ENCODE measurements at regions not wholly inside any gene's neighbourhood (a gene's known extent, or its start where the extent isn't known, plus 50 kb on each side); places are given as distances from the start of the nearest gene placed in this dataset.

- CTCF ChIA-PET (ENCODE audit: partially characterized antibody): no interaction called here
- Histone ChIP-seq H3K9me3 (ENCODE audit: control insufficient read depth in 1 of 2, low read length in 2 of 2) (peaks cover 0 to 3% of the 10 kb centered on the region in 2 donors), H3K36me3 (ENCODE audit: insufficient read depth, low read length) (no peaks in the 10 kb centered on the region), H3K27me3 (ENCODE audit: insufficient read depth, low read length) (no peaks in the 10 kb centered on the region), H3K4me3 (ENCODE audit: low read length in 2 of 2) (no peak overlapping the region), H3K4me1 (ENCODE audit: insufficient read depth, low read length) (no peaks in the 10 kb centered on the region), H3K27ac (ENCODE audit: low read depth, low read length) (no peak overlapping the region)
- Mint-ChIP-seq H3K9me3 (peaks cover 0 to 6% (median 1%) of the 10 kb centered on the region in 8 donors), H3K27ac (no peak overlapping the region), H3K4me3 (no peak overlapping the region), H3K4me1 (no peaks in the 10 kb centered on the region), H3K27me3 (no peaks in the 10 kb centered on the region), H3K36me3 (no peaks in the 10 kb centered on the region)
- POLR2A ChIA-PET (ENCODE audit: partially characterized antibody): no interaction called here
- intact Hi-C loops (cut with micrococcal nuclease): no loop called here
- DNase-seq: no peak
Observed at GRCh38 chr6:94133106-94133505, 713.7 kb upstream of the EPHA7 start.

GRCh38 chr6:94131271-94131670 is 711.9 kb upstream of the EPHA7 start:
- ChIA-PET POLR2A (ENCODE audit: partially characterized antibody) (no interaction called here), CTCF (ENCODE audit: partially characterized antibody) (no interaction called here)
- Histone ChIP-seq H3K4me3 (ENCODE audit: low read length in 2 of 2) (no peak overlapping the region), H3K27me3 (ENCODE audit: insufficient read depth, low read length) (no peaks in the 10 kb centered on the region), H3K36me3 (ENCODE audit: insufficient read depth, low read length) (no peaks in the 10 kb centered on the region), H3K9me3 (ENCODE audit: control insufficient read depth in 1 of 2, low read length in 2 of 2) (no peaks in the 10 kb centered on the region), H3K27ac (ENCODE audit: low read depth, low read length) (no peak overlapping the region), H3K4me1 (ENCODE audit: insufficient read depth, low read length) (no peaks in the 10 kb centered on the region)
- no peaks in the 10 kb centered on the region for H3K36me3 Mint-ChIP-seq
- H3K4me1 Mint-ChIP-seq: no peaks in the 10 kb centered on the region
- peaks cover 0 to 4% (median 0%) of the 10 kb centered on the region in 8 donors for H3K9me3 Mint-ChIP-seq
- no peak overlapping the region for H3K4me3 Mint-ChIP-seq
- DNase-seq: no peak
- no peaks in the 10 kb centered on the region for H3K27me3 Mint-ChIP-seq
- H3K27ac Mint-ChIP-seq: no peak overlapping the region
- intact Hi-C loops (cut with micrococcal nuclease): no loop called here

- H3K27ac ChIP-seq (ENCODE audit: low read depth, low read length): no peak overlapping the region
- no peaks in the 10 kb centered on the region for H3K9me3 ChIP-seq (ENCODE audit: control insufficient read depth in 1 of 2, low read length in 2 of 2)
- no peaks in the 10 kb centered on the region for H3K27me3 ChIP-seq (ENCODE audit: insufficient read depth, low read length)
- no peaks in the 10 kb centered on the region for H3K36me3 ChIP-seq (ENCODE audit: insufficient read depth, low read length)
- no peak overlapping the region for H3K4me3 ChIP-seq (ENCODE audit: low read length in 2 of 2)
- DNase-seq: no peak
- no peak overlapping the region for H3K27ac Mint-ChIP-seq
- H3K27me3 Mint-ChIP-seq: no peaks in the 10 kb centered on the region
- intact Hi-C loops (cut with micrococcal nuclease): no loop called here
- H3K4me1 ChIP-seq (ENCODE audit: insufficient read depth, low read length): no peaks in the 10 kb centered on the region
- CTCF ChIA-PET (ENCODE audit: partially characterized antibody): no interaction called here
- POLR2A ChIA-PET (ENCODE audit: partially characterized antibody): no interaction called here
- H3K4me3 Mint-ChIP-seq: no peak overlapping the region
- peaks cover 0 to 4% (median 0%) of the 10 kb centered on the region in 8 donors for H3K9me3 Mint-ChIP-seq
- H3K36me3 Mint-ChIP-seq: no peaks in the 10 kb centered on the region
- H3K4me1 Mint-ChIP-seq: no peaks in the 10 kb centered on the region
Observed at GRCh38 chr6:94130478-94130877, 711.1 kb upstream of the EPHA7 start.

- H3K36me3 ChIP-seq (ENCODE audit: insufficient read depth, low read length): no peaks in the 10 kb centered on the region
- Mint-ChIP-seq H3K4me3 (no peak overlapping the region), H3K27ac (no peak overlapping the region), H3K27me3 (no peaks in the 10 kb centered on the region), H3K4me1 (no peaks in the 10 kb centered on the region), H3K9me3 (peaks cover 0 to 1% (median 0%) of the 10 kb centered on the region in 8 donors), H3K36me3 (no peaks in the 10 kb centered on the region)
- no peak for DNase-seq
- no peaks in the 10 kb centered on the region for H3K27me3 ChIP-seq (ENCODE audit: insufficient read depth, low read length)
- intact Hi-C loops (cut with micrococcal nuclease): no loop called here
- POLR2A ChIA-PET (ENCODE audit: partially characterized antibody): no interaction called here
- no peaks in the 10 kb centered on the region for H3K9me3 ChIP-seq (ENCODE audit: control insufficient read depth in 1 of 2, low read length in 2 of 2)
- H3K27ac ChIP-seq (ENCODE audit: low read depth, low read length): no peak overlapping the region
- no peaks in the 10 kb centered on the region for H3K4me1 ChIP-seq (ENCODE audit: insufficient read depth, low read length)
- H3K4me3 ChIP-seq (ENCODE audit: low read length in 2 of 2): no peak overlapping the region
- CTCF ChIA-PET (ENCODE audit: partially characterized antibody): no interaction called here
Observed at GRCh38 chr6:94129926-94130325, 710.6 kb upstream of the EPHA7 start.

GRCh38 chr6:94127716-94128115 is 708.4 kb upstream of the EPHA7 start:
- H3K4me1 ChIP-seq (ENCODE audit: insufficient read depth, low read length): no peaks in the 10 kb centered on the region
- Mint-ChIP-seq H3K27ac (no peak overlapping the region), H3K36me3 (no peaks in the 10 kb centered on the region), H3K27me3 (no peaks in the 10 kb centered on the region), H3K4me1 (no peaks in the 10 kb centered on the region), H3K4me3 (no peak overlapping the region), H3K9me3 (peaks cover 0 to 3% (median 0%) of the 10 kb centered on the region in 8 donors)
- H3K36me3 ChIP-seq (ENCODE audit: insufficient read depth, low read length): no peaks in the 10 kb centered on the region
- no peak for DNase-seq
- no peaks in the 10 kb centered on the region for H3K9me3 ChIP-seq (ENCODE audit: control insufficient read depth in 1 of 2, low read length in 2 of 2)
- POLR2A ChIA-PET (ENCODE audit: partially characterized antibody): no interaction called here
- H3K27ac ChIP-seq (ENCODE audit: low read depth, low read length): no peak overlapping the region
- CTCF ChIA-PET (ENCODE audit: partially characterized antibody): no interaction called here
- intact Hi-C loops (cut with micrococcal nuclease): no loop called here
- no peaks in the 10 kb centered on the region for H3K27me3 ChIP-seq (ENCODE audit: insufficient read depth, low read length)
- H3K4me3 ChIP-seq (ENCODE audit: low read length in 2 of 2): no peak overlapping the region

GRCh38 chr6:94124333-94124732 is 705.0 kb upstream of the EPHA7 start:
- CTCF ChIA-PET (ENCODE audit: partially characterized antibody): no interaction called here
- no peaks in the 10 kb centered on the region for H3K4me1 Mint-ChIP-seq

GRCh38 chr6:94121094-94121493 is 701.7 kb upstream of the EPHA7 start:
- DNase-seq: no peak
- POLR2A ChIA-PET (ENCODE audit: partially characterized antibody): no interaction called here
- no peak overlapping the region for H3K4me3 Mint-ChIP-seq

More at GRCh38 chr6:94124333-94124732, 705.0 kb upstream of the EPHA7 start:
- H3K9me3 ChIP-seq (ENCODE audit: control insufficient read depth in 1 of 2, low read length in 2 of 2): no peaks in the 10 kb centered on the region
- Mint-ChIP-seq H3K36me3 (no peaks in the 10 kb centered on the region), H3K9me3 (peaks cover 0 to 8% (median 0%) of the 10 kb centered on the region in 8 donors), H3K27me3 (no peaks in the 10 kb centered on the region), H3K27ac (no peak overlapping the region), H3K4me3 (no peak overlapping the region)
- DNase-seq: no peak
- no peak overlapping the region for H3K4me3 ChIP-seq (ENCODE audit: low read length in 2 of 2)
- H3K27me3 ChIP-seq (ENCODE audit: insufficient read depth, low read length): no peaks in the 10 kb centered on the region
- H3K36me3 ChIP-seq (ENCODE audit: insufficient read depth, low read length): no peaks in the 10 kb centered on the region
- POLR2A ChIA-PET (ENCODE audit: partially characterized antibody): no interaction called here
- H3K4me1 ChIP-seq (ENCODE audit: insufficient read depth, low read length): no peaks in the 10 kb centered on the region
- intact Hi-C loops (cut with micrococcal nuclease): no loop called here
- H3K27ac ChIP-seq (ENCODE audit: low read depth, low read length): no peak overlapping the region

GRCh38 chr6:94099072-94099471 is 679.7 kb upstream of the EPHA7 start:
- H3K4me3 Mint-ChIP-seq: no peak overlapping the region
- H3K27me3 ChIP-seq (ENCODE audit: insufficient read depth, low read length): no peaks in the 10 kb centered on the region
- no peaks in the 10 kb centered on the region for H3K36me3 Mint-ChIP-seq
- no peak overlapping the region for H3K27ac ChIP-seq (ENCODE audit: low read depth, low read length)
- ChIA-PET CTCF (ENCODE audit: partially characterized antibody) (no interaction called here), POLR2A (ENCODE audit: partially characterized antibody) (no interaction called here)
- H3K4me1 Mint-ChIP-seq: no peaks in the 10 kb centered on the region
- no peak overlapping the region for H3K27ac Mint-ChIP-seq
- H3K36me3 ChIP-seq (ENCODE audit: insufficient read depth, low read length): no peaks in the 10 kb centered on the region
- H3K27me3 Mint-ChIP-seq: no peaks in the 10 kb centered on the region
- no peaks in the 10 kb centered on the region for H3K4me1 ChIP-seq (ENCODE audit: insufficient read depth, low read length)
- H3K9me3 ChIP-seq (ENCODE audit: control insufficient read depth in 1 of 2, low read length in 2 of 2): no peaks in the 10 kb centered on the region
- peaks cover 0 to 5% (median 0%) of the 10 kb centered on the region in 8 donors for H3K9me3 Mint-ChIP-seq
- no peak for DNase-seq
- no peak overlapping the region for H3K4me3 ChIP-seq (ENCODE audit: low read length in 2 of 2)
- intact Hi-C loops (cut with micrococcal nuclease): no loop called here

More at GRCh38 chr6:94121094-94121493, 701.7 kb upstream of the EPHA7 start:
- Histone ChIP-seq H3K4me1 (ENCODE audit: insufficient read depth, low read length) (no peaks in the 10 kb centered on the region), H3K4me3 (ENCODE audit: low read length in 2 of 2) (no peak overlapping the region), H3K36me3 (ENCODE audit: insufficient read depth, low read length) (no peaks in the 10 kb centered on the region), H3K27ac (ENCODE audit: low read depth, low read length) (no peak overlapping the region), H3K9me3 (ENCODE audit: control insufficient read depth in 1 of 2, low read length in 2 of 2) (no peaks in the 10 kb centered on the region), H3K27me3 (ENCODE audit: insufficient read depth, low read length) (no peaks in the 10 kb centered on the region)
- intact Hi-C loops (cut with micrococcal nuclease): no loop called here
- Mint-ChIP-seq H3K27me3 (no peaks in the 10 kb centered on the region), H3K9me3 (peaks cover 0 to 11% (median 1%) of the 10 kb centered on the region in 8 donors), H3K27ac (no peak overlapping the region), H3K4me1 (no peaks in the 10 kb centered on the region), H3K36me3 (no peaks in the 10 kb centered on the region)
- CTCF ChIA-PET (ENCODE audit: partially characterized antibody): no interaction called here

Data from CD4-positive, alpha-beta memory T cell (primary cell).